H9 (cell line): ENCODE measurements at regions not wholly inside any gene's neighbourhood (a gene's known extent, or its start where the extent isn't known, plus 50 kb on each side); places are given as distances from the start of the nearest gene placed in this dataset.

Source experiments
- DNase-seq: peaks from one replicate; pipeline ENCODE4 v3.0.0-alpha.2; 2017
- H2AFZ ChIP-seq: one replicate; pipeline ENCODE4 v1.6.1; 2013; ENCODE audit warnings: mild to moderate bottlenecking, low read length, control low read depth, moderate library complexity
- H2AK5ac ChIP-seq: 2 replicates; pipeline ENCODE4 v1.6.1; 2013; ENCODE audit warnings: low read length, control low read depth, mixed read lengths; ENCODE audit not compliant: insufficient read length
- H2BK120ac ChIP-seq: one replicate; pipeline ENCODE4 v1.6.1; 2013; ENCODE audit warnings: low read depth, mild to moderate bottlenecking, low read length, control low read depth, inconsistent platforms; ENCODE audit not compliant: poor library complexity, severe bottlenecking
- H2BK12ac ChIP-seq: 2 replicates; pipeline ENCODE4 v1.6.1; 2013; ENCODE audit warnings: low read length, control low read depth, mixed read lengths, low read depth; ENCODE audit not compliant: insufficient read length
- H2BK15ac ChIP-seq: 2 replicates; pipeline ENCODE4 v1.6.1; 2013; ENCODE audit warnings: low read depth, low read length, control low read depth
- H2BK20ac ChIP-seq: one replicate; pipeline ENCODE4 v1.6.1; 2013; ENCODE audit warnings: low read depth, mild to moderate bottlenecking, low read length, control low read depth, inconsistent platforms; ENCODE audit not compliant: poor library complexity, severe bottlenecking
- H2BK5ac ChIP-seq: 2 replicates; pipeline ENCODE4 v1.6.1; 2013; ENCODE audit warnings: low read length, control low read depth, mixed read lengths; ENCODE audit not compliant: insufficient read length
- H3K14ac ChIP-seq: 2 replicates; pipeline ENCODE4 v1.6.1; 2013; ENCODE audit warnings: low read length, control low read depth; ENCODE audit not compliant: insufficient read depth
- H3K18ac ChIP-seq: 2 replicates; pipeline ENCODE4 v1.6.1; 2013; ENCODE audit warnings: low read depth, mild to moderate bottlenecking, mixed read lengths, low read length, control low read depth; ENCODE audit not compliant: insufficient read length
- H3K23ac ChIP-seq: 2 replicates; pipeline ENCODE4 v1.6.1; 2013; ENCODE audit warnings: low read length, control low read depth, mixed read lengths, low read depth; ENCODE audit not compliant: insufficient read length
- H3K23me2 ChIP-seq: 2 replicates; pipeline ENCODE4 v1.6.1; 2013; ENCODE audit warnings: low read depth, mild to moderate bottlenecking, mixed read lengths, low read length, control low read depth; ENCODE audit not compliant: insufficient read length, poor library complexity, severe bottlenecking
- H3K27ac ChIP-seq: 2 replicates; pipeline ENCODE4 v1.5.1; 2013; ENCODE audit warnings: low read length, control low read depth, mixed read lengths, low read depth; ENCODE audit not compliant: insufficient read length
- H3K27me3 ChIP-seq: 2 replicates; pipeline ENCODE4 v1.6.1; 2013; ENCODE audit warnings: low read length, control low read depth, inconsistent platforms; ENCODE audit not compliant: insufficient read depth
- H3K4ac ChIP-seq: 2 replicates; pipeline ENCODE4 v1.6.1; 2013; ENCODE audit warnings: low read depth, mild to moderate bottlenecking, control low read depth, inconsistent platforms, low read length, moderate library complexity
- H3K4me1 ChIP-seq: 2 replicates; pipeline ENCODE4 v1.6.1; 2013; ENCODE audit warnings: low read length, control low read depth, inconsistent platforms; ENCODE audit not compliant: insufficient read depth
- H3K4me2 ChIP-seq: 2 replicates; pipeline ENCODE4 v1.6.1; 2013; ENCODE audit warnings: low read length, control low read depth, mixed read lengths; ENCODE audit not compliant: insufficient read length, insufficient read depth
- H3K56ac ChIP-seq: 2 replicates; pipeline ENCODE4 v1.6.1; 2013; ENCODE audit warnings: low read depth, mild to moderate bottlenecking, mixed read lengths, low read length, control low read depth; ENCODE audit not compliant: insufficient read length
- H3K79me1 ChIP-seq: 2 replicates; pipeline ENCODE4 v1.6.1; 2013; ENCODE audit warnings: low read depth, mild to moderate bottlenecking, moderate library complexity, low read length, control low read depth, inconsistent platforms; ENCODE audit not compliant: insufficient read depth, poor library complexity, severe bottlenecking
- H3K79me2 ChIP-seq: 2 replicates; pipeline ENCODE4 v1.6.1; 2013; ENCODE audit warnings: low read length, control low read depth, inconsistent platforms; ENCODE audit not compliant: insufficient read depth
- H3K9ac ChIP-seq: 2 replicates; pipeline ENCODE4 v1.6.1; 2013; ENCODE audit warnings: low read length, control low read depth, mixed read lengths; ENCODE audit not compliant: insufficient read length; ENCODE audit errors: extremely low read depth
- H3K9me3 ChIP-seq: one replicate; pipeline ENCODE4 v1.6.1; 2013; ENCODE audit warnings: low read depth, low read length, inconsistent platforms; ENCODE audit not compliant: control insufficient read depth
- H3T11ph ChIP-seq: one replicate; pipeline ENCODE4 v1.6.1; 2013; ENCODE audit warnings: mild to moderate bottlenecking, low read length, control low read depth, inconsistent platforms
- H4K20me1 ChIP-seq: one replicate; pipeline ENCODE4 v1.6.1; 2013; ENCODE audit not compliant: control insufficient read depth, insufficient read length, insufficient read depth
- H4K5ac ChIP-seq: 2 replicates; pipeline ENCODE4 v1.6.1; 2013; ENCODE audit warnings: low read depth, mild to moderate bottlenecking, mixed read lengths, low read length, control low read depth; ENCODE audit not compliant: insufficient read length
- H4K8ac ChIP-seq: replicated peaks from 2 replicates; pipeline ENCODE4 v1.6.1; 2013; ENCODE audit warnings: low read length, control low read depth, mixed read lengths, low read depth; ENCODE audit not compliant: insufficient read length
- H4K91ac ChIP-seq: 2 replicates; pipeline ENCODE4 v1.6.1; 2013; ENCODE audit warnings: low read depth, mild to moderate bottlenecking, moderate library complexity, mixed read lengths, low read length, control low read depth; ENCODE audit not compliant: insufficient read length
- H3K27ac Mint-ChIP-seq, 3 experiments: 2 replicates in 2 of 3; 3 replicates in 1 of 3; pipeline ENCODE4 v1.8.0; 2020 to 2021; ENCODE audit warnings: mixed read lengths in 3 of 3, mild to moderate bottlenecking in 1 of 3, moderate library complexity in 1 of 3
- H3K27me3 Mint-ChIP-seq: 2 replicates; pipeline ENCODE4 v1.8.0; 2021; ENCODE audit warnings: low read depth, mild to moderate bottlenecking, moderate library complexity, mixed read lengths
- H3K36me3 Mint-ChIP-seq, 3 experiments: 2 replicates in 2 of 3; 3 replicates in 1 of 3; pipeline ENCODE4 v1.8.0; 2020 to 2021; ENCODE audit warnings: low read depth in 3 of 3, mixed read lengths in 3 of 3; ENCODE audit not compliant: insufficient read depth in 1 of 3
- H3K4me1 Mint-ChIP-seq, 2 experiments: 2 replicates each; pipeline ENCODE4 v1.8.0; 2020; ENCODE audit warnings: mixed read lengths in 2 of 2
- H3K4me3 Mint-ChIP-seq, 2 experiments: 2 replicates in 1 of 2; 3 replicates in 1 of 2; pipeline ENCODE4 v1.8.0; 2020 to 2021; ENCODE audit warnings: mild to moderate bottlenecking in 2 of 2, mixed read lengths in 2 of 2, moderate library complexity in 1 of 2
- H3K9me3 Mint-ChIP-seq, 2 experiments: 2 replicates in 1 of 2; 3 replicates in 1 of 2; pipeline ENCODE4 v1.8.0; 2020; ENCODE audit warnings: mild to moderate bottlenecking in 2 of 2, mixed read lengths in 2 of 2, moderate library complexity in 1 of 2
- CTCF ChIP-seq: fragments of 200-600 bp; sonication (generic); conservative IDR thresholded peaks from 3 replicates; pipeline ENCODE4 v1.8.0; 2021; ENCODE audit warnings: antibody characterized with exemption, mild to moderate bottlenecking
- WGBS: extraction: QIAGEN DNeasy Blood & Tissue Kit; methylation state at CpG from one replicate; pipeline ENCODE4 v1.1.7; 2013; ENCODE audit warnings: missing lambda C conversion rate, low lambda C conversion rate, mixed read lengths; ENCODE audit not compliant: insufficient read length; ENCODE audit errors: extremely low coverage; 5-methylcytosine and 5-hydroxymethylcytosine counted together

GRCh38 chr9:12094046-12094445, 599.1 kb upstream of the TYRP1 start:
- Histone ChIP-seq H2BK20ac (no peak overlapping the region), H3K27me3 (no peaks in the 10 kb centered on the region), H2AK5ac (no peak overlapping the region), H3K56ac (no peak overlapping the region), H2BK15ac (no peak overlapping the region), H3K79me2 (no peaks in the 10 kb centered on the region), H3K4ac (no peak overlapping the region), H4K8ac (no peak overlapping the region), H3K4me1 (no peaks in the 10 kb centered on the region), H3K79me1 (no peaks in the 10 kb centered on the region), H3K23ac (no peak overlapping the region), H4K20me1 (no peaks in the 10 kb centered on the region), H2BK12ac (no peak overlapping the region), H3K9ac (no peak overlapping the region), H2BK120ac (no peak overlapping the region), H3K14ac (no peak overlapping the region), H3T11ph (no peak overlapping the region), H3K18ac (no peak overlapping the region), H3K9me3 (no peaks in the 10 kb centered on the region), H2BK5ac (no peak overlapping the region), H2AFZ (no peak overlapping the region), H3K4me2 (no peak overlapping the region), H4K5ac (no peak overlapping the region), H3K27ac (no peak overlapping the region), H3K23me2 (no peaks in the 10 kb centered on the region), H4K91ac (no peak overlapping the region)
- Mint-ChIP-seq H3K9me3 (peaks cover 0 to 4% of the 10 kb centered on the region in 2 experiments; a peak in 2 of 5 replicates), H3K36me3 (no peaks in the 10 kb centered on the region), H3K27ac (no peak overlapping the region), H3K4me3 (no peak overlapping the region), H3K4me1 (peaks cover 0 to 3% of the 10 kb centered on the region in 2 experiments; a peak in 1 of 4 replicates), H3K27me3 (no peaks in the 10 kb centered on the region)
- WGBS: no CpG with 5 or more reads among the region's 1 CpG
- no peak for TF ChIP-seq CTCF
- DNase-seq: no peak
